CD4-positive, alpha-beta memory T cell (primary cell): ENCODE measurements at regions not wholly inside any gene's neighbourhood (a gene's known extent, or its start where the extent isn't known, plus 50 kb on each side); places are given as distances from the start of the nearest gene placed in this dataset.

Experiments
- CTCF ChIA-PET: fragments of 350-600 bp; sonication (Branson Sonifier 250); formaldehyde crosslinking; loops from one replicate; lab custom pipeline; 2021; ENCODE audit warnings: inconsistent platforms; ENCODE audit not compliant: partially characterized antibody; lab: Charles Lee
- POLR2A ChIA-PET: fragments of 350-600 bp; sonication (Branson Sonifier 250); formaldehyde crosslinking; loops from one replicate; lab custom pipeline; 2021; ENCODE audit not compliant: partially characterized antibody; lab: Charles Lee
- DNase-seq, 5 donors: peaks; one replicate each; pipeline versions ENCODE4 v3.0.0 to v3.0.0-alpha.2; 2020 to 2022; ENCODE audit warnings: mixed read lengths in 1 of 5
- H3K27ac ChIP-seq: one replicate; pipeline ENCODE4 v1.7.0; 2013; ENCODE audit warnings: low read depth, low read length
- H3K27me3 ChIP-seq: 2 replicates; pipeline ENCODE4 v1.7.0; 2013; ENCODE audit warnings: mild to moderate bottlenecking, low read length, moderate library complexity; ENCODE audit not compliant: insufficient read depth
- H3K36me3 ChIP-seq: 2 replicates; pipeline ENCODE4 v1.7.0; 2013; ENCODE audit warnings: mild to moderate bottlenecking, low read length, moderate library complexity; ENCODE audit not compliant: insufficient read depth
- H3K4me1 ChIP-seq: 2 replicates; pipeline ENCODE4 v1.7.0; 2013; ENCODE audit warnings: mild to moderate bottlenecking, low read length, moderate library complexity; ENCODE audit not compliant: insufficient read depth
- H3K4me3 ChIP-seq, 2 donors: one replicate each; pipeline ENCODE4 v1.7.0; 2013; ENCODE audit warnings: low read length in 2 of 2, mild to moderate bottlenecking in 1 of 2
- H3K9me3 ChIP-seq, 2 donors: one replicate each; pipeline ENCODE4 v1.7.0; 2013; ENCODE audit warnings: low read length in 2 of 2, control low read depth in 1 of 2; ENCODE audit not compliant: control insufficient read depth in 1 of 2
- H3K27ac Mint-ChIP-seq, 7 donors: one replicate each; pipeline ENCODE4 v1.8.0; 2020 to 2021; ENCODE audit warnings: mixed read lengths in 7 of 7, mild to moderate bottlenecking in 6 of 7, inconsistent platforms in 3 of 7, moderate library complexity in 3 of 7
- H3K27me3 Mint-ChIP-seq, 2 donors: one replicate each; pipeline ENCODE4 v1.8.0; 2020 to 2021; ENCODE audit warnings: mixed read lengths in 2 of 2
- H3K36me3 Mint-ChIP-seq, 2 donors: one replicate each; pipeline ENCODE4 v1.8.0; 2020 to 2021; ENCODE audit warnings: mixed read lengths in 2 of 2, inconsistent platforms in 1 of 2, mild to moderate bottlenecking in 1 of 2
- H3K4me1 Mint-ChIP-seq, 4 donors: one replicate each; pipeline ENCODE4 v1.8.0; 2020 to 2021; ENCODE audit warnings: mixed read lengths in 4 of 4, mild to moderate bottlenecking in 1 of 4
- H3K4me3 Mint-ChIP-seq, 8 donors: one replicate each; pipeline ENCODE4 v1.8.0; 2020 to 2021; ENCODE audit warnings: mixed read lengths in 8 of 8, mild to moderate bottlenecking in 7 of 8, moderate library complexity in 6 of 8, inconsistent platforms in 3 of 8
- H3K9me3 Mint-ChIP-seq, 8 donors: one replicate each; pipeline ENCODE4 v1.8.0; 2020 to 2021; ENCODE audit warnings: mixed read lengths in 8 of 8, mild to moderate bottlenecking in 5 of 8, inconsistent platforms in 3 of 8, moderate library complexity in 1 of 8
- intact Hi-C: fragments of 100-400 bp; cut with micrococcal nuclease; formaldehyde crosslinking; loops from one replicate; pipeline ENCODE4 v1.15.1; 2023

DNA sequence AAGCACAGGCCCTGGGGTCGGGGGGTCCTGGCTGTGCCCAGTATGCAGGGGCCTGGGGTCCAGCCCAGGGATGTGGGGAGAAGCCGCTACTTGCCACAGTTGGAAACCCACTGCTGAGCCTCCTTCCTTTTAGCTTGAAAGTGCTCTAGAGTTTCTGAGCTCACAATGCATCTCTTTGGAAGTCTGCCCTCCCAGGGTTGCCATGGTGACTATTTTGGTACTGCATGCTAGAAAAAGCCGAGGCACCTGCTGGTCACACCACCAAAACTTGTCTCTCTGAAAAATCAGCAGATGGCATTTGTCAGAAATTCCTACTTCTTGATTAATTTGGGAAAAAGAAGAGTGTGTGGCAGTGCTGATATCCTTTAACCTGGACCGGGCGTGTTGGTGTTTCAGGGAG is 151.8 kb downstream of the SEC61B start:
- no peaks in the 10 kb centered on the region for H3K27me3 ChIP-seq
- CTCF ChIA-PET, result no interaction called here
- Mint-ChIP-seq H3K4me1 (peaks cover 0 to 11% (median 4%) of the 10 kb centered on the region in 4 donors), H3K9me3 (no peaks in the 10 kb centered on the region), H3K4me3 (no peak overlapping the region), H3K27ac (no peak overlapping the region), H3K27me3 (peaks cover 16 to 41% of the 10 kb centered on the region in 2 donors), H3K36me3 (no peaks in the 10 kb centered on the region)
- DNase-seq, result no peak
- POLR2A ChIA-PET, result no interaction called here
- H3K9me3 ChIP-seq, result no peaks in the 10 kb centered on the region
- no peaks in the 10 kb centered on the region for H3K4me1 ChIP-seq
- no peaks in the 10 kb centered on the region for H3K36me3 ChIP-seq
- intact Hi-C loops, result no loop called here
- H3K4me3 ChIP-seq, result no peak overlapping the region
- no peak overlapping the region for H3K27ac ChIP-seq

DNA sequence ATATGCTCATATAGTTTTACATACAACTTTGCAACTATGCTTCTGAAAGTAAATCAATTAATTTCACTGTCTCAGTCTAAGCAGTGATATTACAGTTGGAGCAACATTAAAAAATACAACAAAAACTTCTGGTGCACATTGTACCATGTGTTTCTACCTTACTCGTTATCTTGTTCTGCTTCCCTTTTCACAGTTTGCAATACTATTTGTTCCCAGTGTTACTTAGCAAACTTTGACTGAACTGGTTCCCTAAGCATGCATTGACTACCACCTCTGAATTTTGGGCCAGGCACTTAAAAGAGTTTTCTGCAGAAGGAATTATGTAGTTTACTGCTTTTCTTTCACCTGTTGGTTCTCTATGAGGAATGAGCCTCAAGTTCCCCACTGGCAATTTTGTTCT is 152.7 kb downstream of the SEC61B start:
- ChIA-PET CTCF (no interaction called here), POLR2A (no interaction called here)
- H3K9me3 Mint-ChIP-seq, result no peaks in the 10 kb centered on the region
- H3K9me3 ChIP-seq, result no peaks in the 10 kb centered on the region
- H3K4me3 Mint-ChIP-seq, result no peak overlapping the region
- no peak for DNase-seq
- no peak overlapping the region for H3K27ac Mint-ChIP-seq
- intact Hi-C loops, result no loop called here
- H3K27ac ChIP-seq, result no peak overlapping the region
- no peaks in the 10 kb centered on the region for H3K36me3 Mint-ChIP-seq
- no peak overlapping the region for H3K4me3 ChIP-seq
- peaks cover 9 to 32% of the 10 kb centered on the region in 2 donors for H3K27me3 Mint-ChIP-seq
- no peaks in the 10 kb centered on the region for H3K27me3 ChIP-seq
- no peaks in the 10 kb centered on the region for H3K36me3 ChIP-seq
- peaks cover 0 to 2% (median 0%) of the 10 kb centered on the region in 4 donors for H3K4me1 Mint-ChIP-seq
- H3K4me1 ChIP-seq, result no peaks in the 10 kb centered on the region

- H3K4me1 Mint-ChIP-seq, result no peaks in the 10 kb centered on the region
- POLR2A ChIA-PET, result no interaction called here
- no peaks in the 10 kb centered on the region for H3K27me3 ChIP-seq
Measured at GRCh38 chr9:99375481-99375880, 153.4 kb downstream of the SEC61B start.

DNA sequence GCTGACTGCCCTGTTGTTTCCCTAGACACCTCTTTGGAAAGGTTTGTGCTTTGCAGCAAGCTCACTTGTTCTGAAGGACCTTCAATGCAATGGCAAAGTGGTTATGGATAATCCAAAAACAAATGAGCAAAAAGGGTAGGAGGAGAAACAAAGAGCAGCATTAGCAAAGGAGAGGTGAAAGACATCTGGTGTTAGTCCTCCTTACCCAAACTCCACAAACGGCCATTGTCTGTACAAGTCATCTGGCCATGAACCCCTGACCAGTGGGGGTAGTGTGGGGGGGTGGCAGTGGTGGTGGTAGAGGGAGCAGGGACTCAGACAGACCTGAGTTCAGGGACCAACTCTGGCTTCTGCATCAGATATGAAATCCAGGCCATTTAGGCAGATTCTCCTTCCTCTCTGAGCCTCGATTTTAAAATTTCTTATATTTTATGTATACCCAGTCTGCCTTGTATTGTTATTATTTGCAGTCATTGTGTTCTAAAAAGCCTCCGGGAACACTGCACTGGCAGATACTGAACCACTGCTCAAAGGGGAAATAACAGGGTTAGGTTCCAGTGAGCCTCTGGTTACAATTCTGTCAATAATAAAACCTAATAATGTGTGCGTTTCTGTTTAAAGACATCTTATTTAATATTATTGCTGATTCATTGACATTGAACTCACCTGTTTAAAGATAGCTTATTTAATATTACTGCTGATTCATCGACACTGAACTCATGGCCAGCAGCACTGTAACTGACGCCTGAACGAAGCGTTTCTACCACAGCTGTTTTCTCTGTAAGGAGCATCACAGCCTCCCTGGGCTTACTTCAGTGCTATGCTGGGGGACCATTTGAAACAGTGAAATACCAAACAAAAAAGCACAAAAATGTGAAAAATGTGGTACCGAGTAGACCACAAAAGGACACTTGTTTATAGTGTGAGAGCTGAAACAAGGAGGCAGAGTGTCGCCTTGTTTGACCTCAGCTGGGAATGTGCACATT is 156.0 kb downstream of the SEC61B start:
- H3K36me3 Mint-ChIP-seq, result no peaks in the 10 kb centered on the region
- H3K27ac ChIP-seq, result no peak overlapping the region
- no peak overlapping the region for H3K4me3 ChIP-seq
- no peaks in the 10 kb centered on the region for H3K27me3 ChIP-seq
- ChIA-PET CTCF (no interaction called here), POLR2A (no interaction called here)
- no peaks in the 10 kb centered on the region for H3K9me3 ChIP-seq
- H3K4me1 Mint-ChIP-seq, result no peaks in the 10 kb centered on the region
- no peak for DNase-seq
- intact Hi-C loops, result no loop called here
- H3K4me1 ChIP-seq, result no peaks in the 10 kb centered on the region
- no peaks in the 10 kb centered on the region for H3K9me3 Mint-ChIP-seq
- H3K36me3 ChIP-seq, result no peaks in the 10 kb centered on the region
- H3K4me3 Mint-ChIP-seq, result no peak overlapping the region
- H3K27me3 Mint-ChIP-seq, result peaks cover 2 to 25% of the 10 kb centered on the region in 2 donors
- H3K27ac Mint-ChIP-seq, result no peak overlapping the region

More at GRCh38 chr9:99375481-99375880, 153.4 kb downstream of the SEC61B start:
- peaks cover 5 to 27% of the 10 kb centered on the region in 2 donors for H3K27me3 Mint-ChIP-seq
- intact Hi-C loops, result no loop called here
- DNase-seq, result no peak
- no peaks in the 10 kb centered on the region for H3K9me3 Mint-ChIP-seq
- H3K36me3 Mint-ChIP-seq, result no peaks in the 10 kb centered on the region
- no peak overlapping the region for H3K27ac ChIP-seq
- H3K4me3 Mint-ChIP-seq, result no peak overlapping the region
- H3K4me1 ChIP-seq, result no peaks in the 10 kb centered on the region
- CTCF ChIA-PET, result no interaction called here
- no peaks in the 10 kb centered on the region for H3K9me3 ChIP-seq
- H3K27ac Mint-ChIP-seq, result no peak overlapping the region
- no peaks in the 10 kb centered on the region for H3K36me3 ChIP-seq
- no peak overlapping the region for H3K4me3 ChIP-seq

DNA sequence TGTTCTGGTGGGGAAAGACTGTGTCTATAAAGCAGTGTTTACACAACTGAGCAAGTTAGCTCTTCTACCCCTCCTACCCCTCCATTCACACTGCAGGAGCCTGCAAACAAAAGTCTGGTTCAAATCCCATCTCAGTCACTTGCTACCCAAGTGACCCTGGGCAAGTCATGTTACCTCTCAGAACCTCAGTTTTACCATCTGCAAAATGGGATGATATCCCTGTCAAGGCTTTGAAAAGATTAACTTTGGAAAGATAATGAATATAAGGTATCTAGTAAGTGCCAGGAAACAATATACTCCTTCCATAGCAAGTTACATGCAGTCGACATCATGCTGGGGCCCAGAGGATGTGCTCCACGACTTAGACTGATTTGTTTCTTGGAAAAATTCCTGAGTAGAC is 161.5 kb downstream of the SEC61B start:
- Histone ChIP-seq H3K36me3 (no peaks in the 10 kb centered on the region), H3K27me3 (no peaks in the 10 kb centered on the region), H3K9me3 (no peaks in the 10 kb centered on the region), H3K27ac (no peak overlapping the region), H3K4me1 (no peaks in the 10 kb centered on the region), H3K4me3 (no peak overlapping the region)
- Mint-ChIP-seq H3K27ac (no peak overlapping the region), H3K9me3 (no peaks in the 10 kb centered on the region), H3K4me3 (no peak overlapping the region), H3K4me1 (no peaks in the 10 kb centered on the region), H3K27me3 (peaks cover 4 to 20% of the 10 kb centered on the region in 2 donors), H3K36me3 (no peaks in the 10 kb centered on the region)
- DNase-seq, result no peak
- POLR2A ChIA-PET, result no interaction called here
- intact Hi-C loops, result no loop called here
- CTCF ChIA-PET, result no interaction called here

DNA sequence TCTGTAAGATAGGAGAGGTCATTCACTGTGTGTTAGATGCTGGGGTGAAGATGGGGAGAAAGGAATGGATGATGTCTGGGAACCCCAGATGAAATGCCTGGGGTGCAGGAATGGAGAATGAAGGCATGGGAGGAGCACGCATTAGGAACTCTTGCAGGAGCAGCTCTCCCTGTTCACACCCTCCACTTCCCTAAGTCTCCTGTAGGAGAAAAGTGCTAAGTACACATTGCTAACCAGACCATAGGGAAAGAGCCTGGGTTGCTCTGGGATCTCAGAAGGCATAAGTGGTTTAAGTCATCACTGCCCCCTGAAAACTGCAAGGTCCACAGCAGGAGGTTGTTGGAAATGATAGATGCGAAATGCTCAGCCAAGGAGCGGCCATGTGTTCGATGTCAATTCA is 163.1 kb downstream of the SEC61B start:
- Mint-ChIP-seq H3K9me3 (no peaks in the 10 kb centered on the region), H3K27ac (no peak overlapping the region), H3K36me3 (no peaks in the 10 kb centered on the region), H3K27me3 (peaks cover 4 to 20% of the 10 kb centered on the region in 2 donors), H3K4me1 (no peaks in the 10 kb centered on the region), H3K4me3 (no peak overlapping the region)
- Histone ChIP-seq H3K9me3 (no peaks in the 10 kb centered on the region), H3K36me3 (no peaks in the 10 kb centered on the region), H3K4me1 (no peaks in the 10 kb centered on the region), H3K4me3 (no peak overlapping the region), H3K27me3 (no peaks in the 10 kb centered on the region), H3K27ac (no peak overlapping the region)
- DNase-seq, result no peak
- ChIA-PET CTCF (no interaction called here), POLR2A (no interaction called here)
- intact Hi-C loops, result no loop called here

DNA sequence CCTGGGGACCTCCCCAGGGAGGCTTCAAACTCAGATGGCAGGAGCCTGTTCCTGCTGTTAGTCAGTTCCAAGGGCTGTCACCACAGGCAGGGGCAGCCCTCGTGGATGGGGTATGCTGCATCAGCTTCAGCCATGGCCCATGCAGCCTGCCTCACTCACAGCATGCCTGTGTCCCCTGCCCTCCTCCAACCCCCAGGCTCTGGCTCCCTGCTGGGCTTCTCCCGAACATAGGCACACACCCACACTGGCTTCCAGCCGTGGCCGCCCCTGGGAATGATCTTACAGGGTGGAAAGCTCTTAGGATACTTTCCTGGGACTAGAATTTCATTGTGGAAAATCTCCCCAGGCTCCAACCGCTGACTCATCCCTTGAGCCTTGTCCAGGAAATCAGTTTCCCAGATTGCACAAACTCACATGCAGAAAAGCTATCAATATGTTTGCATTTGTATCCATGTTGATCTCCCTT is 163.8 kb downstream of the SEC61B start:
- Mint-ChIP-seq H3K4me3 (no peak overlapping the region), H3K9me3 (no peaks in the 10 kb centered on the region)
- POLR2A ChIA-PET, result no interaction called here

More for the DNA sequence above, 163.8 kb downstream of the SEC61B start:
- no peak overlapping the region for H3K4me3 ChIP-seq
- Mint-ChIP-seq H3K27me3 (peaks cover 4 to 15% of the 10 kb centered on the region in 2 donors), H3K27ac (no peak overlapping the region), H3K36me3 (no peaks in the 10 kb centered on the region), H3K4me1 (no peaks in the 10 kb centered on the region)
- CTCF ChIA-PET, result no interaction called here
- no peaks in the 10 kb centered on the region for H3K9me3 ChIP-seq
- H3K4me1 ChIP-seq, result no peaks in the 10 kb centered on the region
- no peaks in the 10 kb centered on the region for H3K36me3 ChIP-seq
- no peaks in the 10 kb centered on the region for H3K27me3 ChIP-seq
- DNase-seq, result no peak
- no peak overlapping the region for H3K27ac ChIP-seq
- intact Hi-C loops, result no loop called here
